ENCODE measurements at regions not wholly inside any gene's neighbourhood (a gene's known extent, or its start where the extent isn't known, plus 50 kb on each side); places are given as distances from the start of the nearest gene placed in this dataset.
"Not testable (repeated sequence)": the region's sequence is repeated elsewhere in the genome, so short reads cannot be mapped to it uniquely, and the experiment has no call there.

GRCh38 chr2:226184940-226185615 lies 614.5 kb downstream of the IRS1 start:
- no peak for DNase-seq

GRCh38 chr2:226184540-226184939 lies 615.1 kb downstream of the IRS1 start:
- no peak for DNase-seq

- no peak for DNase-seq
Measured at GRCh38 chr2:226183550-226183949, 616.1 kb downstream of the IRS1 start.

- no peak for DNase-seq
Measured at GRCh38 chr2:226183033-226183432, 616.6 kb downstream of the IRS1 start.

GRCh38 chr2:226181909-226182308 lies 617.7 kb downstream of the IRS1 start:
- no peak for DNase-seq

GRCh38 chr2:226180281-226180884 lies 619.2 kb downstream of the IRS1 start:
- DNase-seq: no peak

GRCh38 chr2:226179010-226179409 lies 620.6 kb downstream of the IRS1 start:
- DNase-seq: no peak

- no peak for DNase-seq
Measured at GRCh38 chr2:226176283-226176984, 623.2 kb downstream of the IRS1 start.

GRCh38 chr2:226174390-226174789 lies 625.2 kb downstream of the IRS1 start:
- DNase-seq: no peak

GRCh38 chr2:226172939-226173338 lies 626.7 kb downstream of the IRS1 start:
- no peak for DNase-seq

GRCh38 chr2:226172309-226172708 lies 627.3 kb downstream of the IRS1 start:
- DNase-seq: no peak

- no peak for DNase-seq
Measured at GRCh38 chr2:226169751-226170581, 629.7 kb downstream of the IRS1 start.

GRCh38 chr2:226168496-226169160 lies 631.0 kb downstream of the IRS1 start:
- DNase-seq: no peak

GRCh38 chr2:226164512-226164911 lies 635.1 kb downstream of the IRS1 start:
- DNase-seq: no peak

- DNase-seq: not testable (repeated sequence)
Measured at GRCh38 chr2:226160617-226161016, 639.0 kb downstream of the IRS1 start.

- DNase-seq: no peak
Measured at GRCh38 chr2:226159875-226160479, 639.6 kb downstream of the IRS1 start.

GRCh38 chr2:226158940-226159339 lies 640.7 kb downstream of the IRS1 start:
- no peak for DNase-seq

GRCh38 chr2:226158229-226158628 lies 641.4 kb downstream of the IRS1 start:
- DNase-seq: no peak

GRCh38 chr2:226155093-226155875 lies 644.3 kb downstream of the IRS1 start:
- peak in 2 of 3 experiments; percentile 67 to 91 for DNase-seq

- peak in 1 of 3 experiments; percentile 90 for DNase-seq
Measured at GRCh38 chr2:226154610-226155009, 645.0 kb downstream of the IRS1 start.

- DNase-seq: no peak
Measured at GRCh38 chr2:226153553-226153952, 646.1 kb downstream of the IRS1 start.

Measured in NCI-H1417 (cell line).